B cell (primary cell): ENCODE measurements at regions not wholly inside any gene's neighbourhood (a gene's known extent, or its start where the extent isn't known, plus 50 kb on each side); places are given as distances from the start of the nearest gene placed in this dataset.
"Not testable (repeated sequence)": the region's sequence is repeated elsewhere in the genome, so short reads cannot be mapped to it uniquely, and the experiment has no call there.

Experiments
- ATAC-seq: fragments of 200-7000 bp; cut with Tn5 transposase; one replicate; pipeline ENCODE4 v1.10.0; 2021; ENCODE audit warnings: low read depth, mild to moderate bottlenecking, moderate number of reproducible peaks, moderate library complexity
- CTCF ChIA-PET: fragments of 350-600 bp; sonication (Branson Sonifier 250); formaldehyde crosslinking; loops from one replicate; lab custom pipeline; 2021; ENCODE audit warnings: antibody characterized with exemption, inconsistent platforms; lab: Charles Lee
- POLR2A ChIA-PET: fragments of 350-600 bp; sonication (Branson Sonifier 250); formaldehyde crosslinking; loops from one replicate; lab custom pipeline; 2021; ENCODE audit warnings: antibody characterized with exemption; lab: Charles Lee
- DNase-seq: peaks from one replicate; pipeline ENCODE4 v3.0.0; 2013
- H2AFZ ChIP-seq: 2 replicates; pipeline ENCODE4 v1.6.1; 2012; ENCODE audit warnings: mild to moderate bottlenecking, low read depth, low read length; ENCODE audit not compliant: insufficient read depth, poor library complexity, severe bottlenecking
- H3K27ac ChIP-seq, 2 donors: 1 replicate in 1 of 2; 2 replicates in 1 of 2; pipeline ENCODE4 v1.5.1; 2012 to 2013; ENCODE audit warnings: low read length in 2 of 2, mild to moderate bottlenecking in 2 of 2, moderate library complexity in 1 of 2
- H3K27me3 ChIP-seq, 4 experiments: fragments of 200-600 bp in 1 of 4; sonication (generic) in 1 of 4; replicated peaks in 1 of 4; 1 replicate in 2 of 4; 2 replicates in 2 of 4; pipeline versions ENCODE4 v1.6.1 to v1.7.0; 2013 to 2016; ENCODE audit warnings: low read length in 3 of 4, mild to moderate bottlenecking in 2 of 4, mixed read lengths in 1 of 4, moderate library complexity in 1 of 4; ENCODE audit not compliant: insufficient read depth in 4 of 4, control insufficient read depth in 3 of 4; ENCODE audit errors: control extremely low read depth in 1 of 4
- H3K36me3 ChIP-seq, 2 experiments: replicated peaks in 1 of 2; 1 replicate in 1 of 2; 2 replicates in 1 of 2; pipeline versions ENCODE4 v1.6.1 to v1.7.1; 2013; ENCODE audit warnings: low read length in 1 of 2; ENCODE audit not compliant: insufficient read depth in 2 of 2, control insufficient read depth in 1 of 2; ENCODE audit errors: control extremely low read depth in 1 of 2, extremely low read depth in 1 of 2
- H3K4me1 ChIP-seq, 2 donors: fragments of 200-600 bp in 1 of 2; sonication (generic) in 1 of 2; 1 replicate in 1 of 2; 2 replicates in 1 of 2; pipeline versions ENCODE4 v1.5.1 to v1.6.1; 2013 to 2017; ENCODE audit warnings: low read length in 2 of 2; ENCODE audit not compliant: control insufficient read depth in 2 of 2, insufficient read depth in 2 of 2
- H3K4me2 ChIP-seq: replicated peaks from 2 replicates; pipeline ENCODE3; 2012; ENCODE audit warnings: mild to moderate bottlenecking, low read depth, low read length; ENCODE audit not compliant: poor library complexity, severe bottlenecking
- H3K4me3 ChIP-seq, 5 experiments: fragments of 200-600 bp in 1 of 5; sonication (generic) in 1 of 5; 1 replicate in 3 of 5; 2 replicates in 2 of 5; pipeline versions ENCODE4 v1.5.1 to v1.7.0; 2011 to 2016; ENCODE audit warnings: low read length in 4 of 5, mild to moderate bottlenecking in 4 of 5, low read depth in 2 of 5, control low read depth in 1 of 5, moderate library complexity in 1 of 5; ENCODE audit not compliant: insufficient read depth in 1 of 5; ENCODE audit errors: control extremely low read depth in 1 of 5, extremely low read depth in 1 of 5
- H3K79me2 ChIP-seq: fragments of 200-600 bp; sonication (generic); one replicate; pipeline ENCODE4 v1.6.0; 2016; ENCODE audit warnings: low read length; ENCODE audit not compliant: control insufficient read depth, insufficient read depth
- H3K9ac ChIP-seq: fragments of 200-600 bp; sonication (generic); 2 replicates; pipeline ENCODE4 v1.6.1; 2017; ENCODE audit warnings: mild to moderate bottlenecking, low read length, moderate library complexity
- H3K9me3 ChIP-seq, 3 donors: one replicate each; pipeline versions ENCODE4 v1.6.1 to v1.7.1; 2013; ENCODE audit warnings: low read length in 2 of 3; ENCODE audit not compliant: control insufficient read depth in 2 of 3, insufficient read depth in 1 of 3; ENCODE audit errors: control extremely low read depth in 1 of 3
- H4K20me1 ChIP-seq: 2 replicates; pipeline ENCODE4 v1.6.0; 2012; ENCODE audit warnings: mild to moderate bottlenecking, low read length; ENCODE audit not compliant: insufficient read depth, control insufficient read depth, poor library complexity, severe bottlenecking
- H3K27ac Mint-ChIP-seq: one replicate; pipeline ENCODE4 v1.8.0; 2021; ENCODE audit warnings: mixed read lengths
- H3K27me3 Mint-ChIP-seq: one replicate; pipeline ENCODE4 v1.8.0; 2021; ENCODE audit warnings: mixed read lengths
- H3K4me1 Mint-ChIP-seq: one replicate; pipeline ENCODE4 v1.8.0; 2021; ENCODE audit warnings: mixed read lengths
- H3K4me3 Mint-ChIP-seq: one replicate; pipeline ENCODE4 v1.8.0; 2021; ENCODE audit warnings: mixed read lengths
- H3K9me3 Mint-ChIP-seq: one replicate; pipeline ENCODE4 v1.8.0; 2022; ENCODE audit warnings: mixed read lengths; ENCODE audit not compliant: insufficient read depth
- CTCF ChIP-seq: fragments of 200-600 bp; IDR thresholded peaks from one replicate; pipeline ENCODE4 v1.8.0; 2022; ENCODE audit warnings: antibody characterized with exemption, mild to moderate bottlenecking
- EZH2 ChIP-seq: IDR thresholded peaks from 2 replicates; pipeline ENCODE4 v1.6.1; 2012; ENCODE audit warnings: borderline replicate concordance, low read depth, mild to moderate bottlenecking, moderate library complexity, low read length; ENCODE audit not compliant: insufficient read depth, poor library complexity, severe bottlenecking
- WGBS: methylation state at CpG from one replicate; pipeline ENCODE4 v1.1.5; 2013; ENCODE audit warnings: missing lambda C conversion rate; ENCODE audit not compliant: insufficient coverage; 5-methylcytosine and 5-hydroxymethylcytosine counted together
- intact Hi-C: fragments of 100-400 bp; cut with micrococcal nuclease; formaldehyde crosslinking; loops from one replicate; pipeline ENCODE4 v1.10.0; 2022

DNA sequence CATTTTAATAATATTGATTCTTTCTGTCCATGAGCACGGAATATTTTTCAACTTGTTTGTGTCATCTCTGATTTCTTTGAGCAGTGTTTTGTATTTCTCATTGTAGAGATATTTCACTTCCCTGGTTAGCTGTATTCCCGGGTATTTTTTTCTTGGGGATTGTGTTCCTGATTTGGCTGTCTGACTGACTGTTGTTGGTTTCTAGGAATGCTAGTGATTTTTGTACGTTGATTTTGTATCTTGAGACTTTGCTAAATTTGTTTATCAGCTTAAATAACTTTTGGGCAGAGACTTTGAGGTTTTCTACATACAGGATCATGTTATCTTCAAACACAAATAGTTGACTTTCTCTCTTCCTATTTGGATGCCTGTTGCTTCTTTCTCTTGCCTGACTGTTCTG is 418.8 kb upstream of the ALCAM start:
- H3K9me3 ChIP-seq: peaks cover 0 to 1% (median 0%) of the 10 kb centered on the region in 3 donors
- H3K27me3 Mint-ChIP-seq: no peaks in the 10 kb centered on the region
- no peak for ATAC-seq
- no peaks in the 10 kb centered on the region for H3K36me3 ChIP-seq
- no peak overlapping the region for H3K4me2 ChIP-seq
- H4K20me1 ChIP-seq: no peaks in the 10 kb centered on the region
- DNase-seq: no peak
- no peak for TF ChIP-seq EZH2
- no peak for TF ChIP-seq CTCF
- no peak overlapping the region for H3K4me3 Mint-ChIP-seq
- H3K27ac Mint-ChIP-seq: no peak overlapping the region
- no peaks in the 10 kb centered on the region for H3K27me3 ChIP-seq
- no peak overlapping the region for H3K9ac ChIP-seq
- no peaks in the 10 kb centered on the region for H3K4me1 ChIP-seq
- no CpG with 5 or more reads among the region's 3 CpGs for WGBS
- no peak overlapping the region for H3K27ac ChIP-seq
- no peak overlapping the region for H3K4me3 ChIP-seq
- no peaks in the 10 kb centered on the region for H3K9me3 Mint-ChIP-seq
- CTCF ChIA-PET: no interaction called here
- H3K79me2 ChIP-seq: no peaks in the 10 kb centered on the region
- H2AFZ ChIP-seq: no peak overlapping the region
- intact Hi-C loops: no loop called here
- H3K4me1 Mint-ChIP-seq: no peaks in the 10 kb centered on the region
- POLR2A ChIA-PET: no interaction called here

- H2AFZ ChIP-seq, H3K4me3 ChIP-seq, H3K4me1 Mint-ChIP-seq, CTCF ChIA-PET, H3K27me3 Mint-ChIP-seq, H3K9me3 Mint-ChIP-seq, H3K9ac ChIP-seq, ATAC-seq, H3K4me2 ChIP-seq, H3K27ac Mint-ChIP-seq, H3K79me2 ChIP-seq, POLR2A ChIA-PET, H3K27me3 ChIP-seq, H4K20me1 ChIP-seq, H3K4me3 Mint-ChIP-seq, H3K36me3 ChIP-seq, H3K4me1 ChIP-seq, H3K9me3 ChIP-seq, DNase-seq, H3K27ac ChIP-seq, intact Hi-C loops: not testable (repeated sequence)
- 0% methylated on average over 1 of the region's 4 CpGs for WGBS
Observed at GRCh38 chr3:104949810-104950209, 416.9 kb upstream of the ALCAM start.
